ENCODE measurements at regions not wholly inside any gene's neighbourhood (a gene's known extent, or its start where the extent isn't known, plus 50 kb on each side); places are given as distances from the start of the nearest gene placed in this dataset.
"Not testable (repeated sequence)": the region's sequence is repeated elsewhere in the genome, so short reads cannot be mapped to it uniquely, and the experiment has no call there.

DNA sequence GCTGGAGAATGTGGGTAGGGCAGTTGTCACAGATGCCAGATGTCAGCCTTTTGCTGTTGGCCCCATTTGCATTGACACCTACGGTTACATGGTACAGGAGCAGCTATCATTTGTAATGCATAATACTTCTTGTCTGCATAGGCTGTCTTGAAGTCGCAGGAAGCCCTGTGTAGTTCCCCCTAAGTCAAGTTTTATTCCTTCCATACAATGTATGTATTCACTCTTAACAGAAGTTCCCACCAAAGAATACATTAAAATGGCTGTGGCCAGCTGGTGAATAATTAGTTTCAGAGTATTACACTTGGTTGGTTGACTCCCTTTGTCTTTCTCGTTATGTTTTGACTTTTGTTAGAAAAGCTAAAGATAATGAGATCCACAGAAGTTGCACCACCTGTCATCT lies 1169.0 kb downstream of the REEP3 start:
- no TSS peak for BruUV-seq (replicated peaks)
- Mint-ChIP-seq H3K9me3 (ENCODE audit: unreplicated experiment) (no peaks in the 10 kb centered on the region), H3K27me3 (ENCODE audit: insufficient read depth, unreplicated experiment) (no peaks in the 10 kb centered on the region), H3K4me3 (ENCODE audit: unreplicated experiment) (no peak overlapping the region), H3K27ac (ENCODE audit: low read depth, unreplicated experiment) (no peak overlapping the region), H3K4me1 (ENCODE audit: insufficient read depth, unreplicated experiment) (no peaks in the 10 kb centered on the region), H3K36me3 (ENCODE audit: insufficient read depth, unreplicated experiment) (no peaks in the 10 kb centered on the region)
- DNase-seq (ENCODE audit: unreplicated experiment), result no peak
- intact Hi-C loops (cut with micrococcal nuclease), result no loop called here
- POLR2A ChIA-PET, result no interaction called here
- CTCF ChIA-PET, result no interaction called here
- TF ChIP-seq, protein P1, sequence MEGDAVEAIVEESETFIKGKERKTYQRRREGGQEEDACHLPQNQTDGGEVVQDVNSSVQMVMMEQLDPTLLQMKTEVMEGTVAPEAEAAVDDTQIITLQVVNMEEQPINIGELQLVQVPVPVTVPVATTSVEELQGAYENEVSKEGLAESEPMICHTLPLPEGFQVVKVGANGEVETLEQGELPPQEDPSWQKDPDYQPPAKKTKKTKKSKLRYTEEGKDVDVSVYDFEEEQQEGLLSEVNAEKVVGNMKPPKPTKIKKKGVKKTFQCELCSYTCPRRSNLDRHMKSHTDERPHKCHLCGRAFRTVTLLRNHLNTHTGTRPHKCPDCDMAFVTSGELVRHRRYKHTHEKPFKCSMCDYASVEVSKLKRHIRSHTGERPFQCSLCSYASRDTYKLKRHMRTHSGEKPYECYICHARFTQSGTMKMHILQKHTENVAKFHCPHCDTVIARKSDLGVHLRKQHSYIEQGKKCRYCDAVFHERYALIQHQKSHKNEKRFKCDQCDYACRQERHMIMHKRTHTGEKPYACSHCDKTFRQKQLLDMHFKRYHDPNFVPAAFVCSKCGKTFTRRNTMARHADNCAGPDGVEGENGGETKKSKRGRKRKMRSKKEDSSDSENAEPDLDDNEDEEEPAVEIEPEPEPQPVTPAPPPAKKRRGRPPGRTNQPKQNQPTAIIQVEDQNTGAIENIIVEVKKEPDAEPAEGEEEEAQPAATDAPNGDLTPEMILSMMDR (IDR thresholded peaks at IDR 0.05; ENCODE audit: unreplicated experiment), result no peak

DNA sequence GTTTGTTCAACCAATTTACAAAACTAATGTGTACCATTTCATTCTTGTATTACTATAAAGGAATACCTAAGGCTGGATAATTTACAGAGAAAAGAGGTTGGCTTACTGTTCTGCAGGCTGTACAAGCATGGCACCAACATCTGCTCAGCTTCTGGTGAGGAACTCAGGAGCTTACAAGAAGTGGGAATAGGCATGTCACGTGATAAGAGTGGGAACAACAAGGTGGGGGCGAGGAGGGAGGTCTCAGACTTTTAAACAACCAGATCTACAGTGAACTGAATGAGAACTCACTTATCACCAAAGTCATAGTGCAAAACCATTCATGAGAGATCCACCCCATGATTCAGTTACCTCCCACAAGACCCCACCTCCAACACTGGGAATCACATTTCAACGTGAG lies 1178.0 kb downstream of the REEP3 start:
- ChIA-PET POLR2A (no interaction called here), CTCF (no interaction called here)
- intact Hi-C loops (cut with micrococcal nuclease), result no loop called here
- no peaks in the 10 kb centered on the region for H3K36me3 Mint-ChIP-seq (ENCODE audit: insufficient read depth, unreplicated experiment)
- DNase-seq (ENCODE audit: unreplicated experiment), result no peak
- H3K4me1 Mint-ChIP-seq (ENCODE audit: insufficient read depth, unreplicated experiment), result no peaks in the 10 kb centered on the region
- no peak overlapping the region for H3K27ac Mint-ChIP-seq (ENCODE audit: low read depth, unreplicated experiment)
- no peaks in the 10 kb centered on the region for H3K9me3 Mint-ChIP-seq (ENCODE audit: unreplicated experiment)
- H3K4me3 Mint-ChIP-seq (ENCODE audit: unreplicated experiment), result no peak overlapping the region
- no peaks in the 10 kb centered on the region for H3K27me3 Mint-ChIP-seq (ENCODE audit: insufficient read depth, unreplicated experiment)
- TF ChIP-seq, protein P1 (IDR thresholded peaks at IDR 0.05; ENCODE audit: unreplicated experiment), result no peak
- no TSS peak for BruUV-seq (replicated peaks)

- CTCF ChIA-PET, result interaction anchor here (0.6 kb wide), 2 partner anchors 92 to 200 kb away, joined by 3 read pairs; no protein-coding TSS in a partner anchor
- H3K4me1 Mint-ChIP-seq (ENCODE audit: insufficient read depth, unreplicated experiment); H3K27ac Mint-ChIP-seq (ENCODE audit: low read depth, unreplicated experiment); H3K4me3 Mint-ChIP-seq (ENCODE audit: unreplicated experiment); H3K36me3 Mint-ChIP-seq (ENCODE audit: insufficient read depth, unreplicated experiment); H3K9me3 Mint-ChIP-seq (ENCODE audit: unreplicated experiment); BruUV-seq (replicated peaks); intact Hi-C loops (cut with micrococcal nuclease); DNase-seq (ENCODE audit: unreplicated experiment); H3K27me3 Mint-ChIP-seq (ENCODE audit: insufficient read depth, unreplicated experiment): not testable (repeated sequence)
- POLR2A ChIA-PET, result interaction anchor here (0.7 kb wide), 1 partner anchor 746 kb away, joined by 3 read pairs; no protein-coding TSS in a partner anchor
Measured at GRCh38 chr10:64702086-64702485, 1180.9 kb downstream of the REEP3 start.

- TF ChIP-seq, protein P1 (IDR thresholded peaks at IDR 0.05; ENCODE audit: unreplicated experiment), result no peak
- no peaks in the 10 kb centered on the region for H3K36me3 Mint-ChIP-seq (ENCODE audit: insufficient read depth, unreplicated experiment)
- ChIA-PET CTCF (interaction anchor here (0.5 to 0.6 kb wide), 3 partner anchors 15 to 575 kb away, joined by 3 read pairs; no protein-coding TSS in a partner anchor), POLR2A (interaction anchor here (0.5 to 0.6 kb wide), 3 partner anchors 15 to 1789 kb away, joined by 3 to 4 read pairs (median 3); no protein-coding TSS in a partner anchor)
- no peaks in the 10 kb centered on the region for H3K27me3 Mint-ChIP-seq (ENCODE audit: insufficient read depth, unreplicated experiment)
- peak overlapping the region; percentile 90 for H3K27ac Mint-ChIP-seq (ENCODE audit: low read depth, unreplicated experiment)
- H3K9me3 Mint-ChIP-seq (ENCODE audit: unreplicated experiment), result no peaks in the 10 kb centered on the region
- peak overlapping the region; percentile 6 for H3K4me3 Mint-ChIP-seq (ENCODE audit: unreplicated experiment)
- no TSS peak for BruUV-seq (replicated peaks)
- DNase-seq (ENCODE audit: unreplicated experiment), result peak; percentile 45
- intact Hi-C loops (cut with micrococcal nuclease), result no loop called here
- peaks cover 12% of the 10 kb centered on the region for H3K4me1 Mint-ChIP-seq (ENCODE audit: insufficient read depth, unreplicated experiment)
Measured at GRCh38 chr10:64708884-64709681, 1187.9 kb downstream of the REEP3 start.

Measured in MCF 10A (cell line).